HG03342 (cell line): ENCODE measurements at regions not wholly inside any gene's neighbourhood (a gene's known extent, or its start where the extent isn't known, plus 50 kb on each side); places are given as distances from the start of the nearest gene placed in this dataset.

Experiments
- ATAC-seq: cut with Tn5 transposase; IDR thresholded peaks from one replicate; pipeline ENCODE4 v1.9.1; 2021; ENCODE audit warnings: mild to moderate bottlenecking, moderate library complexity; ENCODE audit not compliant: unreplicated experiment

GRCh38 chr18:77733292-77733903, 483.8 kb downstream of the GALR1 start:
- ATAC-seq, result no peak

DNA sequence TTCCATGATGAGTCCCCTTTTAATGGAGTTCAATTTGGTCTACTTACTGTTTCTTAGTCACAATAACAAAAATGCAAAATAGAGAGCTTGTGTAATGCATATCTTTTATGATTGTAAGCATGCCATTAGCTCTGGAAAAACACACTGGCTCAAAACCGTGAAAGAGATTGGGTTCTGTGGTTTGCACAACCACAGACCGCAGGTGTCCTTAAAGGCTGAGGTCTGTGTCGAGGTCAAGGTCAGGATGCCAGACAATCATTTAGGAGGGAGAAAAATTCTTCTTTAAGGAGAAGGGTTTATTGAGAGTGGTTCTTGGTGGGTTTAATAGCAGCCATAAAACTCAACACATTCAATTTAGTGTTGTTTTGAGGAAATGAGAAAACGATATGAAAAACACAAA, 487.2 kb downstream of the GALR1 start:
- ATAC-seq, result no peak

- no peak for ATAC-seq
Measured at GRCh38 chr18:77737405-77737804, 487.8 kb downstream of the GALR1 start.

- no peak for ATAC-seq
Measured at GRCh38 chr18:77749089-77749488, 499.4 kb downstream of the GALR1 start.

GRCh38 chr18:77750006-77750405, 500.4 kb downstream of the GALR1 start:
- no peak for ATAC-seq

DNA sequence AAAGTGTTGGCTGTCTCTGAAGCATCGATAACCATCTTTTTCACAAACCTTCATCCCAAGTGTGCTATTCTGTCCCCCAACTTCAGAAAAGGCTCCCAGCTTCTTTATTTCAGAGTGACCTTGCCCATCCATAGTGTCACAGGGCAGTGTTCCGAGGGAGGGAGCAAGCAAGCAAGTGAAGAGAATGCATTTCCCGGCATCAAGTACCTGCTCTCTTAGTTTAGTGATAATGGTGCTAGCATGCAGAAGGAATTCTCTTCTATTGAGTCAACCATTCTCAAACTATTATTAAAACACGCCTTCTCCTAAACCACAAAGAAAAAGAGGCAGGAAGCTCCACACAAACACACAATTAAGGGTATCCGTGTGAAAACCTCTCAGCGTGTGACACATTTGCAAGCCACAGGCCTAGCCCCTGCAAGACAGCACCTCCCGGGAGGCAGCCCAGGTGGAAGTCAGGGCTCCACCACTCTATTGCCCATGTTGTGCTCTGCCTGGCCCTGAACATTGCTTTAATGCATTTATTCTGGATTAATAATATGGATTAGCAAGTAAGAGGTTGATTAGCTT, 504.9 kb downstream of the GALR1 start:
- no peak for ATAC-seq

DNA sequence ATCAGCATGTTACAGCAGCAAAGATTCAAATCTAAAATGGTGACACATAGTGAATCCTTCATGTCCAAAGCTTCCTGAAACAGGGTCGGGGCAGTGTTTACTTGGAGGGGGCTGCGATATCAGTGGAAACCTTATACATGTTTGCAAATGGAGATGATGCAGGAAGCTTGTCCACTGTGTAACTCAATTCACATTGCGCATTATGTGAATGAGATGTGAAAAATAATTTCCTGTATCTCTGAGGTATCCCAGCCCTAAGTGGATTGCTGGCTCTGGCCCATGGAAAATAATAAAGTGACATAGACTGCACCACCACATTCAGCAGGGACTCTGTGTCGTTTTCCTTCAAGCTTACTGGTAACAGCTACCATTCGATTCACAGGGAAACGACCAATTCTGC, 505.5 kb downstream of the GALR1 start:
- ATAC-seq, result no peak

DNA sequence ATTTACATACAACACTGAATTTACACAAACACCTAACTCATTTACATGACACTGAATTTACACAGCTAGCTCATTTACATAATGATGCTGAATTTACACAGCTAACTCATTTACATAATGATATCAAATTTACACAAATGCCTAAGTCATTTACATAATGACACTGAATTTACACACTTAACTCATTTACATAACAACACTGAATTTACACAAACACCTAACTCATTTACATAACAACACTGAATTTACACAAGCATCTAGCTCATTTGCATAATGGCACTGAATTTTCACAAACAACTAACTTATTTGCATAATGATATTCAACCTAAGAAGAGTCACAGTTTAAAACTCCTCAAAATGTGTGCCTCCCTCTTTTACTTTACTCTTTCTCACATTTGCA, 511.7 kb downstream of the GALR1 start:
- ATAC-seq, result no peak

DNA sequence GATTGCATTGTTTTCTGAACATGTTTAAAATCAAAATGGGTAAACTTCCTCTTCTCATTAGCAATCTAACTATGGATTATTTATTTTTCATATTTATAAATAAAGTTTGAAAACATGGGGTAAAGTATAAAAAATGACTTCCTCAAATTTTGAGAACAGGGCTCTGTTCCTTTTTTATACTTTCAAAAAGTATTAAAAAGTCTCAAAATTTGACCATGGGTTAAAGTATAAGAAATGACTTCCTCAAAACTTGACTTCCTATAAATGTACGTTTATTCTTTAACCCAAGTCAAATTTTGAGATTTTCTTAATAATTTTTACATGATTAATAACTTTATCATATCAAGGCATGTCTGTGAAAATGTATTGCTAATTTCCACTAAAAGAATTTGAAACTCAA, 512.4 kb downstream of the GALR1 start:
- no peak for ATAC-seq

DNA sequence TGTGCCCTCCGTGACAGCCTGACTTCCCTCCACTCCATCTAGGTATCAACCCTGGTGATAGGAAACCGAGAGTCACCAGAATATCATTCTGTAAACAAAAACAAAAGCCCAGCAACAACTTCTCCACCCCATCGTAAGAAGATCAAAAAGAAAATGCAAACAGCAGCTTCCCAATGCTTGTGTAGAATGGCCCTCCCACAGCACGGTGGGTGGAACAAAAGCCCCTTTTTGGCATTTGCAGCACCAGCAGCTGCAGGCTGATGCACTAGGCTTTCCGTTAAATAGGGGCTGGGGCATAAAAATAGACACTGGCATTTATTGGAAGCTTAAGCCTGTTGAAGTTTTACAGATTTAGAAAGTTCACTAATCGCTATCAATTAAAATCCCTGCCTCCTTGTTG, 513.0 kb downstream of the GALR1 start:
- no peak for ATAC-seq

- ATAC-seq, result no peak
Measured at GRCh38 chr18:77763530-77764145, 514.0 kb downstream of the GALR1 start.

DNA sequence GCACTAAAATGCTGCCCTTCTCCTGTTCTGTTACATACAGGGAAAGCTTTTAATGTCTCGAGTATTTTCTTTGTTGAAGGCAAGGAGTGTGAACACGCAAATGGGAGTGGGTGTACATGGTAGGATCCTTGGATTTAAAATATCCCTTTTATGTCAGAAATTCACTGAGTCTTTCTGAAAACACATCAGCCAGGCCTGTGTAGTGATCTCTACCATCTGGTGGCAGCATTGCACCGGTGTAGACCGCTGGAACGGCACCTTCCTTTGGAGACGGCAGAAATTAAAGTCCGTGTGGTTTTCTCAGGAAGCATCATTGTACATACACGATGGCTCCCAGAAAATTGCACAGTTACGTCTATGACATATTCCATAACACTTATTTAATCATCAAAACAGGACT, 515.8 kb downstream of the GALR1 start:
- peak; percentile 49 for ATAC-seq

DNA sequence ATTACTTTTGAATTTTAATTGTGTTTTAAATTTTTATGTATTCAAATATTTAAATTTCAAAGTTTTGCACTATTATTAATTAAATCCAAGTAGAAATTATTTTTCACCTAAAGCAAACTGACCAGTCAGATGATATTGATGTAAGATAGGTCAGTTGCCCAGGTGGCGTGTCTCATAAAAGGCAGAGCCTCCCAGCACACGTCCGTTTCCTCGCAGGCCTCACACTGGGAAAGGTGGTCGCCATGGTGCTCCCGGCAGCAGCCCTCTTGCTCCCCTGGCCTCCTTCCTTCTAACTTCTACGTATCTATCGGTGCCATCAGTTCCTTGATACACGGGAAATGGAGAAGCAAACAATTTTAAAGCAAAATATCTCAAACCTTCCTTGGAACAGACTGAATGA, 516.8 kb downstream of the GALR1 start:
- ATAC-seq, result no peak

- ATAC-seq, result no peak
Measured at GRCh38 chr18:77772177-77772576, 522.5 kb downstream of the GALR1 start.

- no peak for ATAC-seq
Measured at GRCh38 chr18:77776104-77776503, 526.5 kb downstream of the GALR1 start.

GRCh38 chr18:77777163-77777562, 527.5 kb downstream of the GALR1 start:
- no peak for ATAC-seq

GRCh38 chr18:77784759-77785379, 535.2 kb downstream of the GALR1 start:
- ATAC-seq, result no peak

DNA sequence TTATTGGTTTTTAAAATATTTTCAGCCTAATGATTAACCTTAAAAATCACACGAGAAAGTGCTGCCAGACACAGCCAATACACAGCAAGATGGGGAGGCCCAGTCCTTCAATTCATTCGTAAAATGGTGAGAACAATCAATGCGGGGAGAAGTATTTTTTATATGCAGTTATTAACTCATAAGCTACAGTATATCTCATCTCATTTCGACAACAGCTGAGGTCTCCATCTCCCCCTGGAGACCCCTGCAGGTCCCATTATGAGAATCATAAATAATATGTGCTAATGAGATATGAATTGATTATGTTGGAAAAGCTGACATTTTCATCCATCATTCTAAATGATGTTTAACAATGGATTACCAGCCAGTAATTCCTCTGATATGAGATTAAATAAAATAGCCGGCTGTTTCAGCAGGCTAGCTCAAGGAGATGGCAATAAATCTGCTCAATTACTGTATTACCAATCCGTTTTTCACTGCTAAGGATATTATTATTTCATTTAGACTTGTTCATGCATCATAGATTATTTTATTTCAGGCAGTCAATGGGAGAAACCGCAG, 535.8 kb downstream of the GALR1 start:
- ATAC-seq, result no peak

- ATAC-seq, result no peak
Measured at GRCh38 chr18:77803024-77803423, 553.4 kb downstream of the GALR1 start.

- ATAC-seq, result no peak
Measured at GRCh38 chr18:77804382-77804781, 554.7 kb downstream of the GALR1 start.

- no peak for ATAC-seq
Measured at GRCh38 chr18:77807650-77808049, 558.0 kb downstream of the GALR1 start.

DNA sequence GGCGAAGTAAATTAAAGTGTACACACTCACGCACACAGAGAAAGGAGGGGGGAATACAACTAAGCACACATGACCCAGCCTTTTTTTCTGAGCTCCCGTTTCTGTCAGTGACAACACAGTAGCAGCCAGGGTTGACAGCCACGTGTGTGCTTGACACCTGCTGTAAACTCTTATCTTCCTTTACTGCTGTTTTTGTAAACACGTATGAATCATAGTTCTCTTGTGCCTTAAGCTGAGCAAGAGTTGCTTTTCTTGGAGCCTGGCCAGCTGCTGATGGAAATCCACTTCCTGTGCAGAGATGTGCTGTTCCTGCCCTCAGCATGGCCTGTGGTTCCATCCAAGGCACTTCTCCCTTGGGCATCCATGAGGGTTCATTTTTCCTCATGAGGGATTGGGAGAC, 561.9 kb downstream of the GALR1 start:
- no peak for ATAC-seq
